Transverse colon (tissue), 3 donors: ENCODE measurements at regions not wholly inside any gene's neighbourhood (a gene's known extent, or its start where the extent isn't known, plus 50 kb on each side); places are given as distances from the start of the nearest gene placed in this dataset.

Experiments
- POLR2A ChIP-seq: fragments of 450-650 bp; IDR thresholded peaks from one replicate; pipeline ENCODE4 v1.6.1; 2016; ENCODE audit warnings: antibody characterized with exemption, mild to moderate bottlenecking, moderate library complexity
- TF ChIP-seq, protein P1 (sequence below), 5 experiments: fragments of 200-600 bp in 3 of 5; fragments of 450-650 bp in 2 of 5; sonication (generic) in 3 of 5; IDR thresholded peaks; 1 replicate in 2 of 5; 2 replicates in 3 of 5; pipeline ENCODE4 v1.5.1; 2016 to 2017; ENCODE audit warnings: antibody characterized with exemption in 5 of 5, inconsistent platforms in 3 of 5, mild to moderate bottlenecking in 2 of 5, moderate library complexity in 1 of 5

DNA sequence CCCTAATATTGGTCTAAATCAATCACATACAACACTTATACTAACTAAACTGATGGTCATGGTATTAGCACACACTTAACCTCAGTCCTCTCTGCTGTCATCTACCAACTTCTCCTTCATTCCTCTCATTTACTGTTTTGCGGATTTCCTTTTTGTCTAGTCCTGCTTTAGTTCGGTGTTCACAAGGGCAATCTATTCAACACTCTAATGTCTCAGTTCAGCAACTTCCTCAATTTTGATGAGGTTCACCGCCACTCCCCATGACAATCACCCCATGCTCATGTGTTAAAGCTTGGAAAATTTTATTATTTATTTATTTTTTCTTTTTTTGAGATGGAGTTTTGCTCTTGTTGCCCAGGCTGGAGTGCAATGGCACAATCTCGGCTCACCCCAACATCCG lies 301.1 kb downstream of the PTPRC start:
- TF ChIP-seq POLR2A, result no peak
- TF ChIP-seq, protein P1, sequence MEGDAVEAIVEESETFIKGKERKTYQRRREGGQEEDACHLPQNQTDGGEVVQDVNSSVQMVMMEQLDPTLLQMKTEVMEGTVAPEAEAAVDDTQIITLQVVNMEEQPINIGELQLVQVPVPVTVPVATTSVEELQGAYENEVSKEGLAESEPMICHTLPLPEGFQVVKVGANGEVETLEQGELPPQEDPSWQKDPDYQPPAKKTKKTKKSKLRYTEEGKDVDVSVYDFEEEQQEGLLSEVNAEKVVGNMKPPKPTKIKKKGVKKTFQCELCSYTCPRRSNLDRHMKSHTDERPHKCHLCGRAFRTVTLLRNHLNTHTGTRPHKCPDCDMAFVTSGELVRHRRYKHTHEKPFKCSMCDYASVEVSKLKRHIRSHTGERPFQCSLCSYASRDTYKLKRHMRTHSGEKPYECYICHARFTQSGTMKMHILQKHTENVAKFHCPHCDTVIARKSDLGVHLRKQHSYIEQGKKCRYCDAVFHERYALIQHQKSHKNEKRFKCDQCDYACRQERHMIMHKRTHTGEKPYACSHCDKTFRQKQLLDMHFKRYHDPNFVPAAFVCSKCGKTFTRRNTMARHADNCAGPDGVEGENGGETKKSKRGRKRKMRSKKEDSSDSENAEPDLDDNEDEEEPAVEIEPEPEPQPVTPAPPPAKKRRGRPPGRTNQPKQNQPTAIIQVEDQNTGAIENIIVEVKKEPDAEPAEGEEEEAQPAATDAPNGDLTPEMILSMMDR (IDR thresholded peaks at IDR 0.05), result no peak
